Bronchial epithelial cell (primary cell): ENCODE measurements at regions not wholly inside any gene's neighbourhood (a gene's known extent, or its start where the extent isn't known, plus 50 kb on each side); places are given as distances from the start of the nearest gene placed in this dataset.
"Not testable (repeated sequence)": the region's sequence is repeated elsewhere in the genome, so short reads cannot be mapped to it uniquely, and the experiment has no call there.

Experiments
- DNase-seq: peaks from one replicate; pipeline ENCODE4 v3.0.0-alpha.2; 2010; ENCODE audit warnings: low read depth
- FAIRE-seq: peaks from 2 replicates; lab custom pipeline; 2011; peaks lifted over from hg19 to GRCh38; lab: Jason Lieb, UNC
- H3K27me3 ChIP-seq: 2 replicates; pipeline ENCODE4 v1.5.1; 2011; ENCODE audit warnings: low read length; ENCODE audit not compliant: control insufficient read depth, insufficient read depth
- H3K36me3 ChIP-seq: 2 replicates; pipeline ENCODE4 v1.5.1; 2011; ENCODE audit warnings: low read length; ENCODE audit not compliant: control insufficient read depth, insufficient read depth
- H3K4me3 ChIP-seq: 2 replicates; pipeline ENCODE4 v1.5.1; 2011; ENCODE audit warnings: mild to moderate bottlenecking, low read depth, low read length, control low read depth
- CTCF ChIP-seq: IDR thresholded peaks from 2 replicates; pipeline ENCODE4 v1.5.1; 2011; ENCODE audit warnings: mild to moderate bottlenecking, moderate library complexity, low read length, control low read depth, inconsistent platforms; ENCODE audit not compliant: insufficient read depth, severe bottlenecking

GRCh38 chr2:66632882-66633281 lies 198.0 kb downstream of the MEIS1 start:
- H3K27me3 ChIP-seq, H3K4me3 ChIP-seq, DNase-seq, H3K36me3 ChIP-seq, FAIRE-seq: not testable (repeated sequence)

- DNase-seq (no peak), FAIRE-seq (no peak)
- no peaks in the 10 kb centered on the region for H3K36me3 ChIP-seq
- H3K4me3 ChIP-seq, result no peak overlapping the region
- no peaks in the 10 kb centered on the region for H3K27me3 ChIP-seq
- no peak for TF ChIP-seq CTCF
Observed at GRCh38 chr2:66633631-66634030, 198.7 kb downstream of the MEIS1 start.

GRCh38 chr2:66634784-66635183 lies 199.9 kb downstream of the MEIS1 start:
- TF ChIP-seq CTCF, result no peak
- no peak for FAIRE-seq
- Histone ChIP-seq H3K36me3 (no peaks in the 10 kb centered on the region), H3K4me3 (no peak overlapping the region), H3K27me3 (no peaks in the 10 kb centered on the region)
- no peak for DNase-seq

GRCh38 chr2:66641685-66642084 lies 206.8 kb downstream of the MEIS1 start:
- Histone ChIP-seq H3K27me3 (no peaks in the 10 kb centered on the region), H3K36me3 (no peaks in the 10 kb centered on the region), H3K4me3 (no peak overlapping the region)
- FAIRE-seq (no peak), DNase-seq (no peak)
- TF ChIP-seq CTCF, result no peak

GRCh38 chr2:66648081-66648480 lies 213.2 kb downstream of the MEIS1 start:
- H3K4me3 ChIP-seq, H3K27me3 ChIP-seq, DNase-seq, FAIRE-seq, H3K36me3 ChIP-seq: not testable (repeated sequence)

- no peak overlapping the region for H3K4me3 ChIP-seq
- no peak for FAIRE-seq
- H3K36me3 ChIP-seq, result no peaks in the 10 kb centered on the region
- H3K27me3 ChIP-seq, result no peaks in the 10 kb centered on the region
- TF ChIP-seq CTCF, result no peak
- DNase-seq, result no peak
Observed at GRCh38 chr2:66649006-66649405, 214.1 kb downstream of the MEIS1 start.

GRCh38 chr2:66651295-66651694 lies 216.4 kb downstream of the MEIS1 start:
- TF ChIP-seq CTCF, result no peak
- FAIRE-seq, result no peak
- no peak for DNase-seq
- Histone ChIP-seq H3K36me3 (no peaks in the 10 kb centered on the region), H3K4me3 (no peak overlapping the region), H3K27me3 (no peaks in the 10 kb centered on the region)
